Naive thymus-derived CD8-positive, alpha-beta T cell (primary cell): ENCODE measurements at regions not wholly inside any gene's neighbourhood (a gene's known extent, or its start where the extent isn't known, plus 50 kb on each side); places are given as distances from the start of the nearest gene placed in this dataset.

ENCODE experiments used
- ATAC-seq, 2 donors: fragments of 150-1000 bp; cut with Tn5 transposase in 1 of 2; sonication (Bioruptor Pico), chemical (Tn5 transposase) in 1 of 2; 1 replicate in 1 of 2; 2 replicates in 1 of 2; pipeline ENCODE4 v1.10.0; 2021; ENCODE audit warnings: mild to moderate bottlenecking in 2 of 2, moderate library complexity in 2 of 2
- POLR2A ChIA-PET: fragments of 350-600 bp; sonication (Branson Sonifier 250); formaldehyde crosslinking; loops from one replicate; lab custom pipeline; 2021; ENCODE audit warnings: antibody characterized with exemption; lab: Charles Lee
- DNase-seq, 10 donors: peaks; one replicate each; pipeline versions ENCODE4 v3.0.0 to v3.0.0-alpha.2; 2020 to 2022
- H3K27ac Mint-ChIP-seq, 10 donors: one replicate each; pipeline ENCODE4 v1.8.0; 2020 to 2022; ENCODE audit warnings: mild to moderate bottlenecking in 10 of 10, mixed read lengths in 10 of 10, moderate library complexity in 4 of 10, inconsistent platforms in 1 of 10
- H3K27me3 Mint-ChIP-seq, 5 donors: one replicate each; pipeline ENCODE4 v1.8.0; 2021 to 2022; ENCODE audit warnings: mixed read lengths in 5 of 5
- H3K36me3 Mint-ChIP-seq, 3 donors: one replicate each; pipeline ENCODE4 v1.8.0; 2020 to 2022; ENCODE audit warnings: mixed read lengths in 3 of 3, mild to moderate bottlenecking in 2 of 3, inconsistent platforms in 1 of 3
- H3K4me1 Mint-ChIP-seq, 4 donors: one replicate each; pipeline ENCODE4 v1.8.0; 2021 to 2022; ENCODE audit warnings: mixed read lengths in 4 of 4
- H3K4me3 Mint-ChIP-seq, 10 donors: one replicate each; pipeline ENCODE4 v1.8.0; 2020 to 2022; ENCODE audit warnings: mild to moderate bottlenecking in 10 of 10, mixed read lengths in 10 of 10, moderate library complexity in 6 of 10, inconsistent platforms in 1 of 10
- H3K9me3 Mint-ChIP-seq, 9 donors: one replicate each; pipeline ENCODE4 v1.8.0; 2020 to 2022; ENCODE audit warnings: mixed read lengths in 9 of 9, mild to moderate bottlenecking in 3 of 9, inconsistent platforms in 1 of 9, moderate library complexity in 1 of 9

GRCh38 chr12:114275086-114275485 lies 130.9 kb downstream of the TBX5 start:
- no peak overlapping the region for H3K27ac Mint-ChIP-seq
- no peaks in the 10 kb centered on the region for H3K36me3 Mint-ChIP-seq
- ATAC-seq (no peak), DNase-seq (no peak)
- POLR2A ChIA-PET: no interaction called here
- peaks cover 5 to 44% (median 7%) of the 10 kb centered on the region in 5 donors for H3K27me3 Mint-ChIP-seq
- no peaks in the 10 kb centered on the region for H3K4me1 Mint-ChIP-seq
- H3K9me3 Mint-ChIP-seq: peaks cover 0 to 2% (median 0%) of the 10 kb centered on the region in 9 donors
- H3K4me3 Mint-ChIP-seq: no peak overlapping the region

GRCh38 chr12:114274131-114274530 lies 131.8 kb downstream of the TBX5 start:
- H3K4me1 Mint-ChIP-seq: no peaks in the 10 kb centered on the region
- POLR2A ChIA-PET: no interaction called here
- ATAC-seq: no peak

GRCh38 chr12:114272605-114273004 lies 133.3 kb downstream of the TBX5 start:
- Mint-ChIP-seq H3K4me1 (no peaks in the 10 kb centered on the region), H3K9me3 (peaks cover 0 to 2% (median 0%) of the 10 kb centered on the region in 9 donors), H3K36me3 (no peaks in the 10 kb centered on the region), H3K27me3 (peaks cover 7 to 50% (median 9%) of the 10 kb centered on the region in 5 donors), H3K4me3 (no peak overlapping the region), H3K27ac (no peak overlapping the region)
- no peak for DNase-seq
- ATAC-seq: no peak
- POLR2A ChIA-PET: no interaction called here

More at GRCh38 chr12:114274131-114274530, 131.8 kb downstream of the TBX5 start:
- peaks cover 0 to 2% (median 0%) of the 10 kb centered on the region in 9 donors for H3K9me3 Mint-ChIP-seq
- no peak for DNase-seq
- no peak overlapping the region for H3K4me3 Mint-ChIP-seq
- no peaks in the 10 kb centered on the region for H3K36me3 Mint-ChIP-seq
- no peak overlapping the region for H3K27ac Mint-ChIP-seq
- peaks cover 7 to 45% (median 9%) of the 10 kb centered on the region in 5 donors for H3K27me3 Mint-ChIP-seq

DNA sequence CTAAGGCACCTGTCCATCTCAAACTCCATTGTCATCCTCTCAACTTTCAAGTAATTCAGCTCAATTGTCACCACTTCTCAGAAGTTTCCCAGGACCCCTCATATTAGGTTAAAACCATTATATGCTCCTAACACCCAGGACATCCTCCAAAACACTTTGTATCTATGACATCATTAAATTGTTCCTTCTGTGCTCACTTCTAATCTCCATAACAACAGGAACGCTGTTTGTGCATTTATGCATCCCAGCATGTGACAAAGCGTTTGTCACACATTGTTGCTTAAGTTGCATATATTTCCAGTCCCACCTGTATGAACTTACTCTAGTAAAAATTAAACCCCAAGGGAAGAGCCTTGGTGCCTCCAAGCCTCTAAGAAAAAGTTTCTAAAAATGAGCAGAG lies 133.9 kb downstream of the TBX5 start:
- Mint-ChIP-seq H3K4me3 (no peak overlapping the region), H3K27ac (no peak overlapping the region), H3K9me3 (peaks cover 0 to 2% (median 0%) of the 10 kb centered on the region in 9 donors), H3K36me3 (no peaks in the 10 kb centered on the region), H3K27me3 (peaks cover 7 to 50% (median 9%) of the 10 kb centered on the region in 5 donors), H3K4me1 (no peaks in the 10 kb centered on the region)
- POLR2A ChIA-PET: no interaction called here
- ATAC-seq (no peak), DNase-seq (no peak)

- Mint-ChIP-seq H3K9me3 (peaks cover 0 to 6% (median 0%) of the 10 kb centered on the region in 9 donors), H3K36me3 (no peaks in the 10 kb centered on the region), H3K4me3 (no peak overlapping the region), H3K4me1 (no peaks in the 10 kb centered on the region), H3K27me3 (peaks cover 4 to 38% (median 6%) of the 10 kb centered on the region in 5 donors), H3K27ac (no peak overlapping the region)
- DNase-seq (no peak), ATAC-seq (no peak)
- POLR2A ChIA-PET: no interaction called here
Observed at GRCh38 chr12:114269153-114269552, 136.8 kb downstream of the TBX5 start.

DNA sequence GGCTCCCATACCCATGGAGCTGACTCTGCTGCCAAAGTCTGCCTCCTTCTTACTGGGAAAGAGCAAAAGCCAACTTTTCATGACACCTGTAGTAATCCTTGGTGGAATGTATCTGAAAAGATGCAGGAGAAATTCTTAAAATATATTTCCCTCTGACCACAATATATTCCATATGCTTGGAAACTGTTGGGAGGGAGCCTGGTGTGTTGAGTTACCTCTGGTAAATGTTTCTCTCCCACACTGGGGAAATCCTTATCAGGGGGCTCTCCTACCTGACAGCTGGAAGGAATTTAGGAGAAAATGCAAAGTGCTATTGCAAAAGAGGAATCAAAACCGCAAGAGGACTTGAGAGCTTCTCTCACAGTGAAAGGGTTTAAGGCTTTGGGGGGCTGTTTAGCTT lies 139.4 kb downstream of the TBX5 start:
- Mint-ChIP-seq H3K9me3 (peaks cover 0 to 9% (median 0%) of the 10 kb centered on the region in 9 donors), H3K27me3 (peaks cover 0 to 27% (median 5%) of the 10 kb centered on the region in 5 donors), H3K4me1 (no peaks in the 10 kb centered on the region), H3K36me3 (no peaks in the 10 kb centered on the region), H3K27ac (no peak overlapping the region), H3K4me3 (no peak overlapping the region)
- ATAC-seq (no peak), DNase-seq (no peak)
- POLR2A ChIA-PET: no interaction called here

- Mint-ChIP-seq H3K4me1 (no peaks in the 10 kb centered on the region), H3K27ac (no peak overlapping the region), H3K27me3 (peaks cover 0 to 14% (median 6%) of the 10 kb centered on the region in 5 donors), H3K9me3 (peaks cover 0 to 12% (median 0%) of the 10 kb centered on the region in 9 donors), H3K36me3 (no peaks in the 10 kb centered on the region), H3K4me3 (no peak overlapping the region)
- DNase-seq: no peak
- ATAC-seq: no peak
- POLR2A ChIA-PET: no interaction called here
Observed at GRCh38 chr12:114265036-114265435, 140.9 kb downstream of the TBX5 start.

DNA sequence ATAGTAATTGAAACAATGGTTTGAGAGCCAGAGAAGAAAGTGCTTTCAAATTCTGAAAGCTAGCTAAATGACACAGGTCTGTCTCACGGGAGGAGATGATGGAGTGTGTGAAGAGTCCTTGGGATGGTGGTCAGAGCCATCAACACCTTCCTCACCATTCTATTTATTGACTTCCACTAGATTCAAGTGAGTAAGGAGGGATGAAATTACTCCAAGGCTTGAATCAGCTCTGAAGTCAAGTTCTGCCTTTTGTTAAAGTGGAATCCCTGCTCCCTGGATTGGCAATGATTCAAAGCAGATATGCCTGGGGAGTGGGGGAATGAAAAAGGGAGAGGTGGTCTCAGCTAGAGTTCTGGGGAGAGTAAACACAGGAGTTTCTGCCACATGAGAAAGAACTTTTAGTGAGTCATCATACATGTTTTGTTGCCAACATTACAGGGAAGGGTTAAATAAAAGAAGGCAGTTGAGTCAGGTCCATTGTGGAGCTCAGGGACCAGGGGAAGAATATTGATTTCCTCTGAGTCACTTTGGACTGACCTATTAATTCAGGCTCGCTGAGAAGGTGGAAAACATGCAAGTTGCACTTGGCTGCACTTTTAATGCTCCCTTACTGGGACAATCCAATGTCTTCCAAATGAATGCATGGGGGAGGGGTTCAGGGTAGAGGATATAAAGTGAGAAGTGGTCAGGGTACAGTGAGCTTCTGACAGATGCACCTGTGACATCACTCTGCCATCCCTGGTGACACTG lies 142.7 kb downstream of the TBX5 start:
- peaks cover 0 to 4% (median 0%) of the 10 kb centered on the region in 5 donors for H3K27me3 Mint-ChIP-seq
- H3K36me3 Mint-ChIP-seq: no peaks in the 10 kb centered on the region
- H3K4me1 Mint-ChIP-seq: no peaks in the 10 kb centered on the region
- H3K4me3 Mint-ChIP-seq: no peak overlapping the region
- H3K27ac Mint-ChIP-seq: no peak overlapping the region
- POLR2A ChIA-PET: no interaction called here
- peaks cover 0 to 12% (median 0%) of the 10 kb centered on the region in 9 donors for H3K9me3 Mint-ChIP-seq
- no peak for ATAC-seq
- no peak for DNase-seq

GRCh38 chr12:114257687-114258086 lies 148.3 kb downstream of the TBX5 start:
- no peak for ATAC-seq
- Mint-ChIP-seq H3K36me3 (no peaks in the 10 kb centered on the region), H3K4me1 (no peaks in the 10 kb centered on the region), H3K27ac (no peak overlapping the region), H3K27me3 (peaks cover 4 to 30% (median 10%) of the 10 kb centered on the region in 5 donors), H3K9me3 (peaks cover 0 to 15% (median 5%) of the 10 kb centered on the region in 9 donors), H3K4me3 (no peak overlapping the region)
- DNase-seq: no peak
- POLR2A ChIA-PET: no interaction called here

DNA sequence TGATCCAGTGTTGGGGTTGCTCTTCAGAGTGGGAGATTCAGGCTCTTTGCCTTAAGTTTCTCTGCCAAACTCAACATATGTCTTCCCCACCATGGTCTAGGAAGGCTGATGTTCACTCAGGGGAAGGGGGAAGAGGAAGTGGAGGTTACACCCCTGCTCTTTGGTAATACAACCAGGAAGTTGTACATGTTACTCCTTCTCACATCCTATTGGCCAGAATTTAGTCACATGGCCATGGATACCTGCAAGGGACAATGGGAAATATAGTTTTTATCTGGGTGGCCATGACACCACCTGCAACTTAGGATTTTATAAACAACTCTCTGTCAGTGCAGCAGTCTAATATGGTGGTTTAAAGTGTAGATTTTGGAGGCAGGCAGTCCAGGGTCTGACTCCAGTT lies 150.9 kb downstream of the TBX5 start:
- H3K4me3 Mint-ChIP-seq: no peak overlapping the region
- ATAC-seq: no peak
- no peaks in the 10 kb centered on the region for H3K4me1 Mint-ChIP-seq
- DNase-seq: no peak
- POLR2A ChIA-PET: no interaction called here
- no peaks in the 10 kb centered on the region for H3K36me3 Mint-ChIP-seq
- peaks cover 4 to 46% (median 10%) of the 10 kb centered on the region in 5 donors for H3K27me3 Mint-ChIP-seq
- H3K9me3 Mint-ChIP-seq: peaks cover 0 to 24% (median 7%) of the 10 kb centered on the region in 9 donors
- no peak overlapping the region for H3K27ac Mint-ChIP-seq

GRCh38 chr12:114253976-114254778 lies 151.8 kb downstream of the TBX5 start:
- Mint-ChIP-seq H3K36me3 (peaks cover 0 to 1% (median 0%) of the 10 kb centered on the region in 3 donors), H3K27ac (no peak overlapping the region), H3K4me1 (no peaks in the 10 kb centered on the region), H3K27me3 (peaks cover 4 to 50% (median 10%) of the 10 kb centered on the region in 5 donors), H3K4me3 (no peak overlapping the region), H3K9me3 (peaks cover 0 to 24% (median 6%) of the 10 kb centered on the region in 9 donors)
- POLR2A ChIA-PET: no interaction called here
- no peak for ATAC-seq
- DNase-seq: no peak

DNA sequence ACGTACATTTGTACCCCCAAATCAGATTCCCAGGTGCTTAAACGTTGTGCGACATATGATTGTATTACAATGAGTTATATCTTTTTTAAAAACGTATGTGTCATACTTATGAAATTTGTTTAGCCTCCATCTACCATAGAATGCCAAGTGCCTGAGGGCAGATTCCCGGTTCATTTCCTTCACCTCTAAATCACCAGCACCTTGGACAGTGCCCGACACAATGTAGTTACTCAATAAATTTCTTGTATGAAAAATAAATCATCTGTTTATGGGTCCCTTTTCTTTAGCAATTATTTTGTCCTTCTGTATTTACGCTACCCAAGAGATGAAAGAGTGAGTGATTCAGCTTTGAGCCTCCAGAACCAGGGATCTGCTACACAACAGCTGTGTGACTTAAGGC lies 157.4 kb downstream of the TBX5 start:
- H3K27ac Mint-ChIP-seq: no peak overlapping the region
- H3K4me3 Mint-ChIP-seq: no peak overlapping the region
- POLR2A ChIA-PET: no interaction called here
- peaks cover 4 to 52% (median 13%) of the 10 kb centered on the region in 5 donors for H3K27me3 Mint-ChIP-seq
- H3K9me3 Mint-ChIP-seq: peaks cover 0 to 30% (median 4%) of the 10 kb centered on the region in 9 donors
- no peaks in the 10 kb centered on the region for H3K4me1 Mint-ChIP-seq
- peaks cover 0 to 4% (median 0%) of the 10 kb centered on the region in 3 donors for H3K36me3 Mint-ChIP-seq
- ATAC-seq (no peak), DNase-seq (no peak)

DNA sequence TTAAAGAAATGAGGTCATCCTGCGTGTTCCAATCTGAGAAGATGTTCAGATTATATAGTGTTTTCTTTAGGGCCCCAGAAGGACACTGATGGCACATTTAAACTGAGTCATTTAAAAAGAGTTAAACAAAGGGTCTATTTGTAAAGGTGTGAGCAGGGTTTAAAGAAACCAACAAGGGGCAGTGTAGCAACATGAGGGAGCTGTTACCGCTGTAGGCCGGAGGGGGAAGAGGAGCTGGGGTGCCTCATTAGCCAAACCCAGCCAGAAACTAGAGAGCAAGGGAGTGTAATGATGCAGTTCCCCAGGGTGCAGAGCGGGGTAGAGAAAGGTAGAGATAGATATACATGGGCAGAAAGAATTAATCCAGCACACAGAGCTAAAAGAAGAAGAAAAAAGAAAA lies 160.4 kb downstream of the TBX5 start:
- POLR2A ChIA-PET: no interaction called here
- H3K27ac Mint-ChIP-seq: no peak overlapping the region
- no peak for ATAC-seq
- peaks cover 4 to 33% (median 10%) of the 10 kb centered on the region in 5 donors for H3K27me3 Mint-ChIP-seq
- H3K36me3 Mint-ChIP-seq: peaks cover 0 to 4% (median 0%) of the 10 kb centered on the region in 3 donors
- no peak for DNase-seq
- H3K9me3 Mint-ChIP-seq: peaks cover 0 to 23% (median 5%) of the 10 kb centered on the region in 9 donors
- no peak overlapping the region for H3K4me3 Mint-ChIP-seq
- H3K4me1 Mint-ChIP-seq: no peaks in the 10 kb centered on the region
